GM23248 (cell line): ENCODE measurements at regions not wholly inside any gene's neighbourhood (a gene's known extent, or its start where the extent isn't known, plus 50 kb on each side); places are given as distances from the start of the nearest gene placed in this dataset.
A peak's percentile ranks its signal among the peaks of the same experiment; 100 is the strongest.

Experiments used
- DNase-seq: peaks from one replicate; pipeline ENCODE4 v3.0.0-alpha.2; 2015
- H2AFZ ChIP-seq: fragments of 200-600 bp; sonication (generic); 2 replicates; pipeline ENCODE4 v1.6.1; 2016; ENCODE audit warnings: antibody characterized with exemption
- H3F3A ChIP-seq: fragments of 200-600 bp; sonication (generic); 2 replicates; pipeline ENCODE4 v1.6.1; 2016; ENCODE audit warnings: mild to moderate bottlenecking, antibody characterized with exemption, mixed run types; ENCODE audit not compliant: insufficient read depth
- H3K27ac ChIP-seq: fragments of 200-600 bp; sonication (generic); 2 replicates; pipeline ENCODE4 v1.5.1; 2016; ENCODE audit warnings: mild to moderate bottlenecking
- H3K27me3 ChIP-seq: fragments of 200-600 bp; sonication (generic); replicated peaks from 2 replicates; pipeline ENCODE4 v1.6.1; 2016; ENCODE audit warnings: mild to moderate bottlenecking; ENCODE audit not compliant: insufficient read depth
- H3K36me3 ChIP-seq: fragments of 200-600 bp; sonication (generic); 2 replicates; pipeline ENCODE4 v1.6.1; 2016; ENCODE audit warnings: low read depth, mild to moderate bottlenecking
- H3K4me1 ChIP-seq: fragments of 200-600 bp; sonication (generic); 2 replicates; pipeline ENCODE4 v1.6.1; 2016; ENCODE audit warnings: mild to moderate bottlenecking; ENCODE audit not compliant: insufficient read depth
- H3K4me2 ChIP-seq: fragments of 200-600 bp; sonication (generic); one replicate; pipeline ENCODE4 v1.6.1; 2016; ENCODE audit warnings: mild to moderate bottlenecking; ENCODE audit not compliant: unreplicated experiment
- H3K4me3 ChIP-seq: fragments of 200-600 bp; sonication (generic); 2 replicates; pipeline ENCODE4 v1.5.1; 2016; ENCODE audit warnings: mild to moderate bottlenecking
- H3K79me2 ChIP-seq: fragments of 200-600 bp; sonication (generic); 2 replicates; pipeline ENCODE4 v1.6.1; 2016; ENCODE audit warnings: mild to moderate bottlenecking; ENCODE audit not compliant: insufficient read depth
- H3K9ac ChIP-seq: fragments of 200-600 bp; sonication (generic); 2 replicates; pipeline ENCODE4 v1.6.1; 2016; ENCODE audit warnings: mild to moderate bottlenecking
- H3K9me2 ChIP-seq: fragments of 200-600 bp; sonication (generic); 2 replicates; pipeline ENCODE4 v1.6.1; 2016; ENCODE audit warnings: mixed run types, mild to moderate bottlenecking, moderate library complexity; ENCODE audit not compliant: insufficient read depth
- H3K9me3 ChIP-seq: fragments of 200-600 bp; sonication (generic); one replicate; pipeline ENCODE4 v1.6.1; 2017; ENCODE audit warnings: low read depth
- H4K20me1 ChIP-seq: fragments of 200-600 bp; sonication (generic); 2 replicates; pipeline ENCODE4 v1.6.0; 2016; ENCODE audit not compliant: insufficient read depth
- EZH2 ChIP-seq: fragments of 200-600 bp; sonication (generic); IDR thresholded peaks from 2 replicates; pipeline ENCODE4 v1.6.1; 2018; ENCODE audit warnings: antibody characterized with exemption, mild to moderate bottlenecking; ENCODE audit not compliant: insufficient read depth, poor library complexity, severe bottlenecking
- EZH2phosphoT487 ChIP-seq: fragments of 200-600 bp; sonication (generic); IDR thresholded peaks from 2 replicates; pipeline ENCODE4 v1.6.1; 2018; ENCODE audit warnings: antibody characterized with exemption, moderate library complexity, mild to moderate bottlenecking, low read depth; ENCODE audit not compliant: insufficient read depth
- WGBS, 2 experiments: methylation state at CpG; one replicate each; pipeline ENCODE4 v1.1.6; 2015 to 2017; ENCODE audit warnings: low lambda C conversion rate in 2 of 2, low coverage in 1 of 2; ENCODE audit errors: missing lambda C conversion rate in 2 of 2; 5-methylcytosine and 5-hydroxymethylcytosine counted together
- in situ Hi-C: fragments of 300-500 bp; cut with MboI; formaldehyde crosslinking; loops from 2 replicates; pipeline ENCODE4 v1.15.0; 2020

DNA sequence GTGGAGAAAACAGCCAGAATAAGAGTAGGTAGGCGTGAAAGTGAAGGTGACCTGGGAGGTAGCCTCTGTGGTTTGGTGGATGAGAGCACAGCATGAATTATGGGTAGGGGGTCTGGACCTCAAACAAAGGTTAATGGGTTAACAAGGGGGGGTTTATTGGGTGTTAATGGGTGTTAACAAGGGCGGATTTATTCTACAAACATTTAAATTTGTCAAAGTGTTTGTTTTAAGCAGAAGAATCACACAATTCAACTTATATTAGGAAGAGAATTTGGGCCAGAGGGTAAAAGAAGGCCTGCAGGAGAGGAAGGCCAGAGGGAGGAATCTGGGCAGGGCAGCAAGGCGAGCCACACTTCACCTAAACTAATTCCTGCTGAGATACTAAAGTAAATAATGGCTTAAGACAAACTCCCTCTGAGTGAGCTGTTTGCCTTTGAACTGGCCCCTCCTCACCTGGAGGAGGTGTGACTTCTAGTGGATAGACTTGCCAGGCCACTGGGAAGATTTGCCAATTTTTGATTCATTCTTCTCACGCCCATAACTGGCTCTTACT is 191.7 kb downstream of the GIPC2 start:
- Histone ChIP-seq H2AFZ (no peak overlapping the region), H3F3A (0 out of 2 replicates have a peak, but pooled peaks cover 5% of the 10 kb centered on the region), H3K9me3 (no peaks in the 10 kb centered on the region), H3K9ac (no peak overlapping the region), H3K4me3 (no peak overlapping the region), H4K20me1 (no peaks in the 10 kb centered on the region), H3K36me3 (no peaks in the 10 kb centered on the region), H3K27me3 (no peaks in the 10 kb centered on the region; the same call in 1 of the 2 replicates), H3K79me2 (no peaks in the 10 kb centered on the region), H3K4me2 (no peak overlapping the region), H3K27ac (no peak overlapping the region), H3K9me2 (no peaks in the 10 kb centered on the region), H3K4me1 (0 out of 2 replicates have a peak, but pooled peaks cover 7% of the 10 kb centered on the region)
- no peak for DNase-seq
- in situ Hi-C loops: no loop called here
- TF ChIP-seq EZH2phosphoT487: no peak
- no peak for TF ChIP-seq EZH2
- 69 to 74% methylated on average over 4 of the region's 4 CpGs for WGBS, 2 experiments

DNA sequence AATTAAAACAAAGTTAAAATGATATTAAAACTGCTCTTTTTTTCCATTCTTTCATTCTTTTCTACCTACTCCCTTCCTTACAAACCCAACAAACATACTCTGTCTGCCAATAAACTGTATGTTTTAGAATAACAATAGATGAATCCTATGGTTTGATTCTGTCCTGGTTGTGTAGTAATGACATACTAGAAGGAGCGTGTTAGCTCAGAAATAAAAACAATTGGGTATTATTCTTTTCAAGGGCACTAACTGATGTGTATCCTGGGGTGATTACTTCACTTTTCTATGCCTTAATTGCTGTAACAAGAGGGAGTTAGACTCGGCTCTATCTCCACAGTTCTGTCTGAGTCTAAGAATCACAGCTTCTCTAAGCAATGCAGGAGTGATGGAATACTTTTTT is 194.4 kb downstream of the GIPC2 start:
- Histone ChIP-seq H3K9ac (no peak overlapping the region), H3K9me2 (no peaks in the 10 kb centered on the region), H2AFZ (no peak overlapping the region), H3K4me2 (no peak overlapping the region), H4K20me1 (no peaks in the 10 kb centered on the region), H3K27ac (no peak overlapping the region), H3K36me3 (no peaks in the 10 kb centered on the region), H3K4me3 (no peak overlapping the region), H3K4me1 (0 out of 2 replicates have a peak, but pooled peaks cover 7% of the 10 kb centered on the region), H3K79me2 (no peaks in the 10 kb centered on the region), H3K9me3 (no peaks in the 10 kb centered on the region), H3K27me3 (no peaks in the 10 kb centered on the region; the same call in 1 of the 2 replicates), H3F3A (0 out of 2 replicates have a peak, but pooled peaks cover 5% of the 10 kb centered on the region)
- in situ Hi-C loops: no loop called here
- TF ChIP-seq EZH2phosphoT487: no peak
- WGBS, 2 experiments: 82 to 93% methylated on average over 2 of the region's 2 CpGs
- no peak for DNase-seq

DNA sequence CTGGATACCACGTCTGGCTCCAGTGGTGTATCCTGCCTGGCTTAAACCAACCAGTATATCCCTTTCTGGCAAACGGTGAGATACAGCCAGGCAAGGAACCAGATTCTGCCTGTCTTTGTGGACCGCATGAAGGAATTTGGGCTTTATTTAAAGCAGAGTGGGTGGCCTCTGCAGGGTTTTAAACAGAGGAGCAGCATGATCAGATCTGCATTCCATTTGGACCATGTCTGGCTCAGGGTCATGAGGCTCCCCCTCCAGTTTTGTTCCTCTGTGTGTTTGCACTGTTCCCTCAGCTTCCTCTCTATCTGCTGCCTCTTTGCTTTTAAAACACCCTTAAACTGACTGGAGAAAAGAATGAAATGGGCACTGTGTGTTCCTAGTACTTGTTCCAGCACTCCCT is 195.0 kb downstream of the GIPC2 start:
- H3K79me2 ChIP-seq: no peaks in the 10 kb centered on the region
- H3K4me2 ChIP-seq: no peak overlapping the region
- DNase-seq: peak; percentile 16
- no peak overlapping the region for H3K27ac ChIP-seq
- no peak overlapping the region for H3K9ac ChIP-seq
- no peak for TF ChIP-seq EZH2phosphoT487
- H4K20me1 ChIP-seq: no peaks in the 10 kb centered on the region
- H3F3A ChIP-seq: 0 out of 2 replicates have a peak, but pooled peaks cover 5% of the 10 kb centered on the region
- H3K9me3 ChIP-seq: no peaks in the 10 kb centered on the region
- WGBS, 2 experiments: 15 to 39% methylated on average over 3 of the region's 3 CpGs
- in situ Hi-C loops: no loop called here
- no peaks in the 10 kb centered on the region for H3K9me2 ChIP-seq
- H2AFZ ChIP-seq: peak overlapping the region; percentile 12; the same call in 1 of the 2 replicates
- no peaks in the 10 kb centered on the region for H3K36me3 ChIP-seq
- no peak overlapping the region for H3K4me3 ChIP-seq
- no peaks in the 10 kb centered on the region; the same call in 1 of the 2 replicates for H3K27me3 ChIP-seq
- 0 out of 2 replicates have a peak, but pooled peaks cover 7% of the 10 kb centered on the region for H3K4me1 ChIP-seq

DNA sequence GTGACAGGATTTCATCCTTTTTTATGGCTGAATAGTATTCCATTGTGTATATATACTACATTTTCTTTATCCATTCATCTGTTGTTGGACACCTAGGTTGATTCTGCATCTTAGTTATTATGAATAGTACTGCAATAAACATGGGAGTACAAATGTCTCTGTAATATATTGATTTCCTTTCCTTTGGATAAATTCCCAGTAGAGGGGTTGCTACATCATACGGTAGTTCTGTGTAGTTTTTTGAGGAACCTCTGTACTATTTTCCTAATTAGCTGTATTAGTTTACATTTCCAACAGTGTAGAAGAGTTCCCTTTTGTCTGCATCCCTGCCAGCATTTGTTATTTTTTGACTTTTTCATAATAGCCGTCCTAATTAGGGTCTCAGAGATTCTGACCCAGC is 201.3 kb downstream of the GIPC2 start:
- Histone ChIP-seq H3K27ac (no peak overlapping the region), H3F3A (no peaks in the 10 kb centered on the region), H4K20me1 (no peaks in the 10 kb centered on the region), H3K36me3 (no peaks in the 10 kb centered on the region), H3K9me3 (no peaks in the 10 kb centered on the region), H3K4me3 (no peak overlapping the region), H3K9me2 (no peaks in the 10 kb centered on the region), H3K79me2 (no peaks in the 10 kb centered on the region), H3K4me2 (no peak overlapping the region), H3K27me3 (no peaks in the 10 kb centered on the region), H3K4me1 (no peaks in the 10 kb centered on the region), H3K9ac (no peak overlapping the region), H2AFZ (no peak overlapping the region)
- no peak for DNase-seq
- TF ChIP-seq EZH2 (no peak), EZH2phosphoT487 (no peak)
- in situ Hi-C loops: no loop called here
- WGBS, 2 experiments: 87 to 95% methylated on average over 2 of the region's 2 CpGs

DNA sequence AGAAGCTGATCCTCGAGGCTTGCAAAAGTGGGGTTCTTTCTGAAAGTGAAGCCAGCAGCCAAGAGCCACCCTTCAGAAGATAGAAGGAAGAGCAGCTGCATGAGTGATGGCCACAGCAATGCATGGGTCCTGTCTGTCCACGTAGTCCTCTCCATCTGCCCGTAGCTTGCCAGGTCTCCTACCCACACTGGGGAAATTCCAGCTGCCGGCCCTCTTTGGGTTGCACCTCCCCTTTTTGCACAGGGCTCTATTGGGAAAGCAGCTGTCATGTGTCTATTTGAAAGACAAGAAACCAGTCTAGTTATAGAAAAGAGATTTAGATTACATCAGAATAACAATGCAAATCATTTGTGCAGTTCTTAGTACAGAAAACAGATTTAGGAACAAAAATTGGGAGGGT is 204.4 kb downstream of the GIPC2 start:
- no peak overlapping the region for H2AFZ ChIP-seq
- H3K27ac ChIP-seq: no peak overlapping the region
- H3K9me3 ChIP-seq: no peaks in the 10 kb centered on the region
- no peak overlapping the region for H3K4me3 ChIP-seq
- no peaks in the 10 kb centered on the region for H4K20me1 ChIP-seq
- no peak for DNase-seq
- H3K9ac ChIP-seq: no peak overlapping the region
- peaks cover 7% of the 10 kb centered on the region for H3F3A ChIP-seq
- in situ Hi-C loops: no loop called here
- no peaks in the 10 kb centered on the region for H3K79me2 ChIP-seq
- peaks cover 17% of the 10 kb centered on the region for H3K4me1 ChIP-seq
- H3K36me3 ChIP-seq: no peaks in the 10 kb centered on the region
- H3K4me2 ChIP-seq: no peak overlapping the region
- no peak for TF ChIP-seq EZH2
- TF ChIP-seq EZH2phosphoT487: no peak
- 73 to 86% methylated on average over 4 of the region's 4 CpGs for WGBS, 2 experiments
- H3K9me2 ChIP-seq: no peaks in the 10 kb centered on the region
- no peaks in the 10 kb centered on the region for H3K27me3 ChIP-seq
